Activated CD4-positive, CD25-positive, alpha-beta regulatory T cell treated with anti-CD3 and anti-CD28 coated beads, Interleukin-2, amount 50 U/mL, for 16 hours (primary cell): ENCODE measurements at regions not wholly inside any gene's neighbourhood (a gene's known extent, or its start where the extent isn't known, plus 50 kb on each side); places are given as distances from the start of the nearest gene placed in this dataset.

Experiments used
- DNase-seq: peaks from one replicate; pipeline ENCODE4 v3.0.0-alpha.2; 2020; ENCODE audit warnings: low read depth, low spot score

DNA sequence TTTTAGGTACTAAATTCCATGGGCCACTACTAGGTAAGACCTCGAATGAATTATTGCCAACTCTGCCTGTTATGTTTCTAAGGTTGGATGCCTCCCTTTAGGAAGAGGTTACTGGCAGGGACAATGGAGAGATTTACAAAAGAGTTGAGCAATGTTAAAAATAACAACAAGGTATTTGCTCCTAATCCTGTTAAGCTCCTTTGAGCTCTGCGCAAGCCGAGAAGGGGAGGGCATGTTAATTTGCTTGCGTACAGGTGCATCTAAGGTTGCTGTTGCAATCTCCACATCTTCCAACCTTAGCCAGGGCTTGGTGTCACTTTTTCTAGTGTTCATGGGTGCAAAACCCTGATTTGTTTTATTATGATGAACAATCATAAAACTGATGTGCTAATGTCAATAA, 161.5 kb upstream of the TPM1 start:
- no peak for DNase-seq

DNA sequence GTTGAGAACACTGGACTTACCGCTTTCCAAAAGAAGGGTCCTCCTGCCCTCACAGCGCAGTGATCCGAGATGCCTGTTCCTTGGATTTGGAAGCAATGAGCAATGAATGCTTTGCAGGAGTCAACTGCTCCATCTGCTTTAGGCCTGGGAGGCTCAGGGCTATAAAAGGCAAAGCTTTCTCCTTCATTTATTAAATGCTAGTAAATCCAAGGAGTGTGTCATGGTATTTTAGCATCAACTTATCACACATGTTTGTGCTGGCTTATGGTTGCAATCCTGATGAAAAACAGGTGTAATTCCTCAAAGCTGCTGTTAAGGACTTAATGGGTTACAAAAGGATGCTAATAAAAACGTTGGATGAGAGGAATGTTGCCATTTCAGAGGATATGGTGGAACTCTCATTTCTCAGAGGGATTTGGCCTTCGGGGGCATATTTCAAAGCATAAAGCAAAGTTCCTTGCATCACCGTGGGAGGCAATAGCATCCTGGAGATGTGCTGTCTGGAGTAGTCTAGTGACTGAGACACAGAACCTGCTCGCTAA, 158.5 kb upstream of the TPM1 start:
- no peak for DNase-seq

DNA sequence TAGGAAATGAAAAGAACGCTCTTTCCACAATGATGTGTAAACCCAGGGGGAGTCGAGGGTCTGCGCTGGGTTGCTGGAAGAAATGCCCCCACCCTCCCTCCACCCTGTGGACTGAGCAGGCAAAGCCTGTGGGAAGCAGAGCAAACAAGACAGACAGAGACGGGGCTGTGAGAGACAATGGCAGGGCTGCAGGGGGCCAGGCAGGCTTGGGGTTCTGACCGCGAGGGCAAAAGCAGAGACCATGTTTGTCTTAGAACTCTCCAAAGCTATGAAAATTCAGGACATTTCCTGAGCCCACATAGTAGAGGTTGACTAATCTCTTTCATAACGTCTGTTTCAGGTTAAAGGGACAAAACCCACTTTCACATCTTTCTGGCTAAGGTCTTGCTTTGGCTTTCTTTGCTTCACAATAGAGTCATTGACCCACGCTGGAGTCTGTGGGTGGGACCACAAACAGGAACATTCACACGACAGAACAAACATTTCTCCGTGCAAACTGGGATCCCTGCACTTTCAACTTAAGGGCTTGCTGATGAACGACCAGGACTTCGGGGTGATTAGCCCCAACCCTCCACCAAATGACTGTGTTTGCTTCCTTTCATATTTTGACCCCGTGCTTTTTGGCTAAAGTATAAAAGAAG, 156.0 kb upstream of the TPM1 start:
- DNase-seq = no peak

DNA sequence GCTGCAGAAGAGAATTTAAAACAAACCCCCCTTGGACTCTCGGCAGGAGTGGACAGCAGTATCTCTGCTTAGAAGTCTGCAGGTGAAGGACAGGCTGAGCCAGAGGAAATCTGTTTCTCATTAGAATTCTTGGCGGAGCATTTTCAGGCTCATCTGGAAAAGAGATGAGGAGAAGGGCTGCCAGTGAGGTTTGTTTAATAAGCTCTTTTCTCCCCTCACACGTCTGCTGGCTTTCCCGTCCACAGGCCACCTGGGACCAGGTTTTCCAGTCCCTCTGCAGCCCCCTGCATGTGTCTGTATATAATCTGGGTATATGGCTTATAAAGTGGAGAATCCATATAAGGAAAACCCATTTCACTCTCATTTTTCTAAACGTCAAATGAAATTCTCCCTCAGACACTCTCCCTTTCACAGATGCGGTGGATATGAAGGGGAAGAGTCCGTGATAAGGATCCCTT, 155.4 kb upstream of the TPM1 start:
- no peak for DNase-seq

DNA sequence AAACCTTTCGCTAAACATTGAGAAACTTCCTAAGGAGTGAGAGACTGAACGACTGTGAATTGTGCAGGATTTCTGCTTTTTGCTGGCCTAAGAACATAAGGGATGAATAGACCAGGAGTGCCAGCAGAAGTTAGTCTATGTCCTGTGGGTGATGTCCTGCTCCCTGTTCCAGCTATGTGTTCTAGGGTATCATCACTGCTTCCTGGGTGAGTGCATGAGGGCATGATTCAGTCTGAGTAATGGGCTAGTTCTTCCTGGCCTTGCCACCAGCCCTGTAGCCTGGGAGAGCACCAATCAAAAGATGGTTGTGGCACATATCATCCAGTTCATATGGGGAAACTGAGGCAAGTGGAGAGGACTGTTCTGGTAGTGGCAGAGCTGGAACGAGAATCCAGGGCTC, 153.9 kb upstream of the TPM1 start:
- no peak for DNase-seq

DNA sequence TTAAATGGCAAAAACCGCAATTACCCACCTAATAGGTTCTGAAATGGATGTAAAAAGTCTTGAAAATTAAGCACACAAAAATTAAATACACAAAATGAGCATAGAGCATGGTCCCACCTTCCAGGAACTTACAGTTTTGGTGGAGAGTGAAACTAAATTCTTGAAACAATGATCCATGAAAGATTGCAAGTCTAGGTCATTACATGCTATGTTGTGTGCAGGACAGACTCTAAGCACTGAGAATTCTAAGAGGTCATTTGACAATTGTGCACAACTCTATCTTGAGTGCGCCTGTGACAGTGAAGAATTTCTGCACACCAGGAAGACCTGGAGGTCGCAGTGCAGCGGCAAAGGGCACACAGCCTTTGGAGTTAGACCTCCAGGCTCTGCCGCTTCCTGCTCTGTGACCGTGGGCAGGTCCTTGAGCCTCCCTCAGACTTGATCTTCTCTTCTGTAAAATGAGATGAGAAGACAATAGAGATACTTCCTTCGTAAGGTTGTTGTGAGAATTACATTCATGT, 153.3 kb upstream of the TPM1 start:
- DNase-seq = no peak

DNA sequence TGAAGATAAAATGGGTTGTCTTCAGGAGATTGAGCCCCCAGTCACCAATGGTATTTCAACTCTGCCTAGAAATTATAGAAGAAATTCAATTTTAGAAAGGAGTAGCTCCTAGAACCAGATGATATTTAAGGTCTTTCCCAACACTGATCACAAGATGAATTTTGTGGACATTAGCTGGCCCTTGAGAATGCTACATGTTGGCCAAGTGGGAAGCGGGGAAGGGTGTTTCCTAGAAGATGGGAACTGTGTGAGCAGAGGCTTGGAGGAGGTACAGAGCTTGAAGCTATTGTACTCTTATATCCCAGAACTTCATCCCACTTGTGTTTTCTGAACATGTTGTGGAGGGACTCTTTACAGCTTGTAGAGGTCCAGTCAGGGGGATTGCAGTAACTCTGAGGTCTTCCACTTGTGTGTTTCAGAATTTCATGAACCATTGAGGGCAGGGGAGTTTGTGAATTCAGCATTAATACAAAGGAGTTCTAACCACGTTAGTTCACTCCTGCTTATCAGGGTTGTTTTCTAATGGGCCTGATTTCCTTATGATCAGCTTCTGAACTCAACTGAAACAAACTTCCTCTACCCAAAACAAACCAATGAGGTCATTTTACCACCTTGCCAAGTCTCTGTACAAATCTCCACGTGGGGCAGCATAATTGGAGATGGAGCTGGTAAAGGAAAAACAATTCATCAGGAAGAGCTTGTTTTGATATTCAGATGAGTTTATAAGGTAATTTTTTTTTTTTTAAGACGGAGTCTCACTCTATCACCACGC, 152.6 kb upstream of the TPM1 start:
- no peak for DNase-seq

DNA sequence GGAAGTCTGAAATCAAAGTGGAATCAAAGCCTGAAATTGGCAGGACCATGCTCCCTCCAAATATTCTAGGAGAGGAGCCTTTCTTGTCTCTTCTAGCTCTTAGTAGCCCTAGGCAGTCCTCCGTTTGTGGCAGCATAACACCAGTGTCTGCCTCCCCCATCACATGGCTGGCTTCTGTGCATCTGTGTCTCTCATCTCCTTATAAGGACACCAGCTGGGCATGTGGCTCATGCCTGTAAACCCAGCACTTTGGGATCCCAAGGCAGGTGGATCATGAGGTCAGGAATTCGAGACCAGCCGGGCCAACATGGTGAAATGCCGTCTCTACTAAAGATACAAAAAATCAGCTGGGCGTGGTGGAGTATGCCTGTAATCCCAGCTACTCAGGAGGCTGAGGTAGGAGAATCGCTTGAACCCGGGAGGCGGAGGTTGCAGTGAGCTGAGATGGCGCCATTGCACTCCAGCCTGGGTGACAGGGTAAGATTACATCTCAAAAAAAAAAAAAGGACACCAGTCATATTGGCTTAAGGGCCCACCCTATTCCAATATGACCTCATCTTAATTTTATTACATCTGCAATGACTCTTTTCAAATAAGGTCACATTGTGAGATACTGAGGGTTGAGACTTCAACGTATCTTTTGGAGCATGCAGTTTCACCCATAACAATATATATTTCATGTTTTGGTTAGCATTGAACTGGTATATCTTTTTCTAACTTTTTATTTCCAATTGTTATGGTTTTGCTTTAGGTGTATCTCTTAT, 148.0 kb upstream of the TPM1 start:
- no peak for DNase-seq

DNA sequence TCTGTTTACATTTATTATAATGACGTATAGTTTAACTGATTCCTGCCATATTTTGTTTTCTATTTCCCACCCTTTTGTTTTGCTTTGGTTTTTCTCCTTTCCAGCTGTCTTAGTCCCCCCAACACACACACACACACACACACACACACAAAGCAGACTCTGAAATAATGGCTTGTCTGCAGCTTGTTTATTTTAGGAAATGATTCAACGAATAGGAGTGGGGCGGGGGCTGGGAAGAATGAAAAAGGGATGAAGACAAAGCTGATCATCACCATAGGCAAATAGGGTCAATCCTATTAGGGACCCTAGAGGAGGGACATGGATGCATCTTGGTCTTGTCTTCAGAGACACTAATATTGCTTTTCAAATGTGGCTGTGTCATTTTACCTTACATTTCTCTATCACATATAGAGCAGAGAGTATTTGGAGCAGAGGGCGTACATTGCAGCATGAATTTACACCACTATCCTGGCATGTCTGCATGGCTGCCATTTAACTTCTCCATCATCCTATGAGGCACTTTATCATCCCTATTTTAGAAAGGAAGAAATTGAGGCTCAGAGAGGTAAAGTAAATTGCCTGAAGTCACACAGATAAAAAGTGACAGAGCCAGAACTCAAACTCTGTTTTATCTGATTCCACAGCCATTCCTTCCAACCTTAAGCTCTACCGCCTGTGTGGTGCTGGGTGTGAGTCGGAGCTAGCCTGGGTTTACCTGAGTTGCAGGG, 147.2 kb upstream of the TPM1 start:
- DNase-seq = no peak

DNA sequence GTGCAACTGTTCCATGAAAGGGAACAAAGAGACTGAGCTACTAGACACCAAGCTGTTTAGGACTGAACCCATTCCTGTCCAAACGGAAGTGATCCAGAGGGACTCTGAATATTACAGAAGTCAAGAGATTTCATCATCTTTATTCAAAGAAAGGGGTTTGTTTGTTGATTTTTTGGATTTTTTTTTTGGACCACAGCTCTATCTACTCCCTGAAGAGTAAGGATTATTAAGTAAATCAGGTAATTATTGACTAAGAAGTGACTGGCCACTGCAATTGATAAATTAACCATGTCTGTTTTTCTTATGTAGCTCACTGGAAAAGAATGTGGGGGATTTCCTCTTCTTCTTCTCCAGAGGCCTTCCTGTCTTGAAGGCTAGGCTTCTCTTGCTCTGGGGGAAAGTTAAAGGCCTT, 146.6 kb upstream of the TPM1 start:
- no peak for DNase-seq

DNA sequence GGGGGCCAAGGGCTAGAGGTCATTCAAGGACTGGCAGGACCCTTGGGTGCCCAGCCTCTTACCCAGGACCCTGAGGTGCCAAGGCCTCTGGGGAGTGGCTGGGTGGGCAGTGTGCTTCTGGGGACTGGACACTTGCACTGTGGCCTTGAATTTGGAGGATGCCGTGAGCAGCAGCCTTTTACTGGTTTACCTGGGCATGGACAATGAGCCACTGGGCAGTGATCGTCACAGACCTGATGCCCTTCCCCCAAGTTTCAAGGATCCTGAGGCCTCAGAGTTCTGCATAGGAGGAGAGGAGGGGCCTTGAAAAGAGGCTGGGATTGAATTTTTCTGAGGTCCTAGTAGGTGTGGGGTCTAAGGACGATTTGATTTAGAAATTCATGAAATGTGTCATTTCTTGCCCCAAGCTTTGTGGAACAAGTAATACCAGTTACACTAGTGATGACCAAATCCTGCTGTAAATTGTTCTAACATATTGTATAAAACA, 146.1 kb upstream of the TPM1 start:
- no peak for DNase-seq

DNA sequence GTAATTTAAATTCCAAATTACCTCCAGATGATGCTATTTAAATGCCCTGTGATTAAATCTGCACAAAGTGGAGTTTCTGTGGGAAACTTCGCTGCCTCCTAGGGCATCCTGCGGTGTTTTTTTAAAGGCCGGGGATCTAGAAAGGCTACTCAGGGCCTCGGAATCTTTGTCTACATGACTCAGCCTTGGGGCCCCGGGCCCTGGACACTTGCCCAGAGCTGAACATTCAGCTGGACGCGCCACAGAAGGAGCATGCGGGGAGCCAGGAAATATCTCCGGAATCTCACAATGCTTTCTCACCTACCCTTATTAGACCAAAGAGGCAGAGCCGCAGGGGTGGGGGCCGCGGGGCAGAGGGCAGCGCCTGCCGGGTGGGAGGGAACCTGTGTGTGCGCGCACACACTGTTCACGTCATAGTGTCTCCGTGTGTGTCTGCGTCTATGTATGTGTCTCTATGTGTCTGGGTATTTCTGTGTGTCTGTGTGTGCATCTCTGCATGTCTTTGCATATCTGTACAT, 145.5 kb upstream of the TPM1 start:
- no peak for DNase-seq

DNA sequence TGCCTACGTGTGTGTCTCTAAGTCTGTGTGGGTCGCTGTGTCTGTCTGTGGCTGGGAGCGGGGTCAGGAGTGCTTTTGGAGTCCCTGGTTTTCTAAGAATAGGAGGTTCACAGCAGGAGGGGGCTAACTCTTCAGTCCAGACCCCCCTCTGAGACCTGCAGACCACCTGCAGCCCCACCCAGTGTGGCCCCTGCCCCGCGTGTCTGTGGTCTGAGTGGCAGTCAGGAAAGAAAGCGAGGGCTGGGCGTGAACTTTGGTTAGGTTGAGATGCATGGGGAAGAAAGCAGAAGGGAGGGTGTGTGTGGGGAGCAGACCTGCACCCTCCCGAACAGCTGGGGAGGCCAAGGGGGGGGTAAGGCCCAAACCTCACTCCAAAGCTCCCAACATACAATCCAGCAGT, 144.9 kb upstream of the TPM1 start:
- DNase-seq = no peak

DNA sequence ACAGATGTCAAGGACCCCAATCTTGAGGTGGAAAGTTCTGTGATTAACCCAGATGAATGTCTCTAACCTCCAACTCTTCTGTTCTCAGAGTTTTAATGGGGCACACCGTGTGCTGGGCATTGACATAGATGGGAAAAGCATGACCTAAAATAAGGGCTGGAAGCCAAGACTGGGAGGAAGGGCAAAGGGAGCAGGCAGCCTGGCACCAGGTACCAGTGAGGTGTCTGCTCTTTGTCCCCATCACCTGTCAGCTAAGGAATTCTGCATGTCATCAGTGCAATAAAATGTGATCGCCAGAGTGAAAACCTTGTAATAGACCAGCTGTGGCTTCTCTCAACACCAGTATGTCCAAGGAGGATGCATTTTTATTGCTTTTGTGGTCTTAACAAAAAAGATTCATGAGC, 143.5 kb upstream of the TPM1 start:
- no peak for DNase-seq

DNA sequence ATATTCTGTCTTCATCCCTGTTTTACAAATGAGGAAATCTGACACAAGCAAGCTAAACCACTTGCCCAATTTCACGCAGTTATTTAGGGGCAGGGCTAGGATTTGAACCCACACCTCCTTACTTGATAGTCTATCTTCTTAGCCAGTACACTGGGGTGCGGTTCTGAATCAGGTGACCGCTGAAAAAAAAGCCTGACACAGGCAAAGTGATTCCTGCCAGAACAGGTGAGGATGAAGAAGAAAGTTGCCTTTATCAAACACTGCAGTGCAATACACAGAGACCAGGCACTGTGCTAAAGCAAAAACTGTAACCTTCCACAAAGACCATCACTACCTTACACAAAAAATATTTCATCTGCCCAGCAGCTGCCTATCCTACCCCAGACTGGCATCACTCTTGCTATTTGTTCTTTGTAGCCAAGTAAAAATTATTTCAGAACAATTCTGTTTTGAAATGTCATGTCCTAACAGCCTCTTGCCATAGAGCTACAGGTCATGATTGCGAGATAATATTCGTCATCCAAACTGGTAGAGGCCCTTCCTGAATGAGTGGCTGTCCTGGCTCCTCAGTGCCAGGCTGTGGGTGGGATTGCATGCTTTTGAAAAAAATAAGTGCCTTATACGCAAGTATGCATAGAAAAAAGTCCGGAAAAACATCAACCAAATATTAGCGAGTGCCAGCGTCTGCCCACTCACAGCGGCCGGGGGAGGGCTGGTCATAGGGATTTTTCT, 142.3 kb upstream of the TPM1 start:
- no peak for DNase-seq

DNA sequence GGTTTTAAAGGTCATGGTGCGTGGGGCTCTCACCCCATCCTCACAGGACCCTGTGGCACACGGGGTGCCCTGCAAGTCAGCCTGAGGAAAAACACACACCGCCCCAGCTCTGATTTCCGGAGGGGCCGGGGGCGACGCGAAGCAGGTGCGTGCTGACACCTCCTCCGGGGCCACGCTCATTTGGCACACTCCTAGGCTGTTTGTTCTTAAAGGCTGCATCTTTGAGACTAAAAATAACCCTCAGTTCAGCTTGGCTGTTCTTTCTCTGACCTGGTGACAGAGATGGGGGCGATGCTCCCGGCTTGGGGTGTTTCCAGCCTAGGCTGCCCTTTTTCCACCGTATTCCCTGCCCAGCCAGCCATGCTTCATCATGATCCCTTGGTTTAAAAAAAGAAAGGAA, 141.5 kb upstream of the TPM1 start:
- no peak for DNase-seq

DNA sequence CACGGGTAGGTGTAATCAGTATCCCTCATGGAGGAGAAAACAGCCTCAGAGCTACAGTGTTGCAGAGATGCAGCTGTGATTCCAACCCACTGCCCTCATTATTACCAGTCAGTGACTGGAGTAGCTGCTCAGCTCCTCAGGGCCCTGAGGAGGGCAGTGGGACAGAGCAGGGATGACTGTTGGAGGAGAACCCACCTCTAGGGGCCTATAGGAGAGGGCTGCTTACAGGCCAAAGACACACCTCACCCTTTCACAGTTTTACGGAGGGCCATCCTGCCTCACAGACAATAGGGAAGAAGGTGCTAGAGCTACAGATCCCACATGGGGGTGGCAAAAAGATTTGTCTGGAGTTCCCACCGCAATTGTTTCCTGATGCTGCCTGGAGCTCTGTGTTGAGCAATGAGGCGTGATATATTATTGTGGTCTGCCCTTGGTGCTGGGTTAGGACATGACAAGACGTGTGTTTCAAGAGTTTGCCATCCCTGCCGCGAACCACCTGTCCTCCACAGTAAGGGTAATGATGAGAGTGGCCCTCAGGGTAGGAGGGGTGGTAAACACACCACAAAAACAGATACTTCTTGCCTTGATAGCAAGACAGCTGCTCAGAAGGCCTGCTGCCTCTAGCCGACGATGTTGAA, 140.5 kb upstream of the TPM1 start:
- DNase-seq = no peak

DNA sequence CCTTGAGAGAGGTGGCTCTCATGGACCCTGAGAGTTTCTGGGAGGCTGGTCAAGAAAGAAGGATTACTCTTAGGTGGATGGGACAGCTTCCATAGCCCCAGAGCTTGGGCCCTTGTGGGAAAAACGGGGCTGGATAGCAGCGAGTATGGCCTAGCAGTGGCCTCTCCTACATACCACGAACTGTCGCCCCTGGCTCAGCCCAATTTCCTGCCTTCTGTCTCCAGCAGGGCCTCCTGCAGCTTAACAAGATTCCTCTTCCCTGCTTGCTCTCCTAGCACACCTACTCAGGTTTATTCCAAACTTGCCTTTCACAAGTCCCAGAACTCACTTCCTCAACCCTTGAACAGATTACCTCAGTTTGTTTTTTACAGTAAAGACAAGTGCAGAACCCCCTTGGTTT, 139.7 kb upstream of the TPM1 start:
- no peak for DNase-seq

DNA sequence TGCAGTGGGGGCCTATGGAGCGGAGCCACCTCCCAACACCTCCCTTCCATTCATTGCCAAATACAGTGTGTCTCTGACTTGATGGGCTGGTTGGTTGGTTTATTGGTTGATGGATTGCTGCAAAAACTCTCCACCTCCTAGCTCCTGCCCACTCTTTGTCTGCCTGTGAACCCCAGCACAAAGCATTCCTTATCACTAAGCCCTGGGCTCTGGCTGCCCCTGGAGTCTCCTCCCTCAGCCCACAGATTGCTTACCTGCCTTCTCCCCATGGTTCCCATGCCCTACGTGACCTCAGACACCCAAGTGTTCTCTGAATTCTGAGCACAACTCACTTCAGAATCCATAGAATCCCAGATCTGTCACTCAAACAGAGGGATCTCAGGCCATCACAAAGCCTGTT, 139.1 kb upstream of the TPM1 start:
- DNase-seq = no peak
